PC-3 (cell line): ENCODE measurements at regions not wholly inside any gene's neighbourhood (a gene's known extent, or its start where the extent isn't known, plus 50 kb on each side); places are given as distances from the start of the nearest gene placed in this dataset.
"Not testable (repeated sequence)": the region's sequence is repeated elsewhere in the genome, so short reads cannot be mapped to it uniquely, and the experiment has no call there.

ENCODE experiments used
- ATAC-seq: fragments of 200-7000 bp; cut with Tn5 transposase; 2 replicates; pipeline ENCODE4 v1.9.1; 2020; ENCODE audit warnings: mild to moderate bottlenecking, moderate library complexity
- BruUV-seq: library from RNA; stranded (reverse); fragments of 400-500 nt; replicated peaks from 2 replicates; lab custom pipeline; 2021; lab: Mats Ljungman, UMichigan
- CTCF ChIA-PET: fragments of 300-600 bp; sonication (Branson Sonifier 250); formaldehyde crosslinking; loops from one replicate; lab custom pipeline; 2022; ENCODE audit warnings: antibody characterized with exemption; lab: Charles Lee
- POLR2A ChIA-PET: fragments of 300-600 bp; sonication (Branson Sonifier 250); formaldehyde crosslinking; loops from one replicate; lab custom pipeline; 2022; ENCODE audit warnings: antibody characterized with exemption; ENCODE audit not compliant: unreplicated experiment; lab: Charles Lee
- DNase-seq: peaks from one replicate; pipeline ENCODE4 v3.0.0-alpha.2; 2015
- H2AFZ ChIP-seq: fragments of 300-600 bp; sonication (generic); 2 replicates; pipeline ENCODE4 v1.6.0; 2016; ENCODE audit warnings: antibody characterized with exemption, low read length
- H3F3A ChIP-seq: fragments of 300-600 bp; sonication (generic); one replicate; pipeline ENCODE4 v1.6.0; 2017; ENCODE audit warnings: antibody characterized with exemption, low read length, control low read depth, mild to moderate bottlenecking; ENCODE audit not compliant: unreplicated experiment
- H3K27ac ChIP-seq: fragments of 300-600 bp; sonication (generic); 2 replicates; pipeline ENCODE4 v1.5.1; 2016; ENCODE audit warnings: mild to moderate bottlenecking, low read length
- H3K27me3 ChIP-seq: fragments of 300-600 bp; sonication (generic); 2 replicates; pipeline ENCODE4 v1.6.1; 2016; ENCODE audit warnings: low read length, mixed read lengths
- H3K36me3 ChIP-seq: fragments of 300-600 bp; sonication (generic); 2 replicates; pipeline ENCODE4 v1.6.1; 2016; ENCODE audit warnings: low read depth, mixed run types, low read length, mixed read lengths
- H3K4me1 ChIP-seq: fragments of 300-600 bp; sonication (generic); 2 replicates; pipeline ENCODE4 v1.5.1; 2016; ENCODE audit warnings: low read length; ENCODE audit not compliant: insufficient read depth
- H3K4me2 ChIP-seq: fragments of 300-600 bp; sonication (generic); 2 replicates; pipeline ENCODE4 v1.6.0; 2016; ENCODE audit warnings: low read length
- H3K4me3 ChIP-seq: fragments of 300-600 bp; sonication (generic); 2 replicates; pipeline ENCODE4 v1.5.1; 2016; ENCODE audit warnings: mild to moderate bottlenecking, low read length, mixed read lengths
- H3K79me2 ChIP-seq: fragments of 300-600 bp; sonication (generic); 2 replicates; pipeline ENCODE4 v1.6.1; 2017; ENCODE audit warnings: low read length, mixed read lengths
- H3K9ac ChIP-seq: fragments of 300-600 bp; sonication (generic); 2 replicates; pipeline ENCODE4 v1.6.0; 2016; ENCODE audit warnings: mild to moderate bottlenecking, low read length
- H3K9me2 ChIP-seq: fragments of 300-600 bp; sonication (generic); replicated peaks from 2 replicates; pipeline ENCODE4 v1.6.1; 2016; ENCODE audit warnings: mixed run types, low read length, mixed read lengths
- H3K9me3 ChIP-seq: fragments of 300-600 bp; sonication (generic); 2 replicates; pipeline ENCODE4 v1.6.1; 2016; ENCODE audit warnings: low read length, mixed read lengths
- H4K20me1 ChIP-seq: fragments of 300-600 bp; sonication (generic); 2 replicates; pipeline ENCODE4 v1.6.1; 2016; ENCODE audit warnings: low read length, mixed read lengths
- CTCF ChIP-seq: fragments of 300-600 bp; sonication (generic); conservative IDR thresholded peaks from 2 replicates; pipeline ENCODE4 v1.5.1; 2017; ENCODE audit warnings: antibody characterized with exemption, low read depth, mild to moderate bottlenecking, low read length
- EZH2 ChIP-seq: fragments of 300-600 bp; sonication (generic); IDR thresholded peaks from one replicate; pipeline ENCODE4 v1.6.1; 2017; ENCODE audit warnings: antibody characterized with exemption, mild to moderate bottlenecking, low read length; ENCODE audit not compliant: unreplicated experiment
- EZH2phosphoT487 ChIP-seq: fragments of 300-600 bp; sonication (generic); IDR thresholded peaks from 2 replicates; pipeline ENCODE4 v1.6.1; 2018; ENCODE audit warnings: mild to moderate bottlenecking, antibody characterized with exemption, low read length, borderline replicate concordance
- intact Hi-C: fragments of 100-400 bp; cut with micrococcal nuclease; formaldehyde crosslinking; loops from 2 replicates; pipeline ENCODE4 v1.9.0; 2023

GRCh38 chr3:18177271-18177670 is 247.9 kb downstream of the SATB1 start:
- DNase-seq (peak; percentile 76), ATAC-seq (peak; percentile 64; the same call in 1 of the 2 replicates)
- no peak overlapping the region for H3K4me3 ChIP-seq
- H4K20me1 ChIP-seq, result no peaks in the 10 kb centered on the region
- TF ChIP-seq CTCF (no peak), EZH2phosphoT487 (no peak), EZH2 (no peak)
- peaks cover 15% of the 10 kb centered on the region for H3K4me1 ChIP-seq
- no peaks in the 10 kb centered on the region for H3K9me3 ChIP-seq
- no peaks in the 10 kb centered on the region for H3F3A ChIP-seq
- H3K9ac ChIP-seq, result no peak overlapping the region
- no peaks in the 10 kb centered on the region for H3K79me2 ChIP-seq
- ChIA-PET POLR2A (no interaction called here), CTCF (no interaction called here)
- no peaks in the 10 kb centered on the region for H3K27me3 ChIP-seq
- intact Hi-C loops, result loop anchor here (2.0 kb wide), 1 partner anchor 78 kb away; no protein-coding TSS in a partner anchor
- H3K27ac ChIP-seq, result no peak overlapping the region
- H3K9me2 ChIP-seq, result no peaks in the 10 kb centered on the region
- H3K36me3 ChIP-seq, result no peaks in the 10 kb centered on the region
- no peak overlapping the region for H2AFZ ChIP-seq
- BruUV-seq, result no TSS peak
- peak overlapping the region; percentile 21 for H3K4me2 ChIP-seq

- CTCF ChIA-PET, POLR2A ChIA-PET, H2AFZ ChIP-seq, H4K20me1 ChIP-seq, DNase-seq, H3K79me2 ChIP-seq, H3K4me3 ChIP-seq, H3K27me3 ChIP-seq, H3K9me3 ChIP-seq, H3K36me3 ChIP-seq, BruUV-seq, H3K9me2 ChIP-seq, H3K4me2 ChIP-seq, ATAC-seq, H3F3A ChIP-seq, intact Hi-C loops, H3K9ac ChIP-seq, H3K27ac ChIP-seq: not testable (repeated sequence)
- peaks cover 15% of the 10 kb centered on the region for H3K4me1 ChIP-seq
Observed at GRCh38 chr3:18173891-18174290, 251.2 kb downstream of the SATB1 start.

- ChIA-PET POLR2A (no interaction called here), CTCF (no interaction called here)
- DNase-seq, result no peak
- Histone ChIP-seq H3K9ac (no peak overlapping the region), H3K4me1 (no peaks in the 10 kb centered on the region), H3K27me3 (no peaks in the 10 kb centered on the region), H3K36me3 (no peaks in the 10 kb centered on the region), H3F3A (no peaks in the 10 kb centered on the region), H3K79me2 (no peaks in the 10 kb centered on the region), H3K4me3 (no peak overlapping the region), H3K9me3 (no peaks in the 10 kb centered on the region), H3K4me2 (no peak overlapping the region), H2AFZ (no peak overlapping the region), H3K9me2 (no peaks in the 10 kb centered on the region), H4K20me1 (no peaks in the 10 kb centered on the region), H3K27ac (no peak overlapping the region)
- ATAC-seq, result peak; percentile 42; the same call in 1 of the 2 replicates
- intact Hi-C loops, result no loop called here
- BruUV-seq, result no TSS peak
- no peak for TF ChIP-seq CTCF
- no peak for TF ChIP-seq EZH2
- no peak for TF ChIP-seq EZH2phosphoT487
Observed at GRCh38 chr3:18159681-18160080, 265.5 kb downstream of the SATB1 start.
